PC-9 (cell line): ENCODE measurements at regions not wholly inside any gene's neighbourhood (a gene's known extent, or its start where the extent isn't known, plus 50 kb on each side); places are given as distances from the start of the nearest gene placed in this dataset.

Experiments
- EZH2 ChIP-seq: fragments of 200-600 bp; sonication (generic); IDR thresholded peaks from 2 replicates; pipeline ENCODE4 v1.8.0; 2017; ENCODE audit warnings: antibody characterized with exemption, low read depth
- TF ChIP-seq, protein P1 (sequence below): fragments of 200-600 bp; sonication (generic); conservative IDR thresholded peaks from 2 replicates; pipeline ENCODE4 v1.6.1; 2017; ENCODE audit warnings: mixed run types, antibody characterized with exemption, mild to moderate bottlenecking, moderate library complexity

- TF ChIP-seq, protein P1, sequence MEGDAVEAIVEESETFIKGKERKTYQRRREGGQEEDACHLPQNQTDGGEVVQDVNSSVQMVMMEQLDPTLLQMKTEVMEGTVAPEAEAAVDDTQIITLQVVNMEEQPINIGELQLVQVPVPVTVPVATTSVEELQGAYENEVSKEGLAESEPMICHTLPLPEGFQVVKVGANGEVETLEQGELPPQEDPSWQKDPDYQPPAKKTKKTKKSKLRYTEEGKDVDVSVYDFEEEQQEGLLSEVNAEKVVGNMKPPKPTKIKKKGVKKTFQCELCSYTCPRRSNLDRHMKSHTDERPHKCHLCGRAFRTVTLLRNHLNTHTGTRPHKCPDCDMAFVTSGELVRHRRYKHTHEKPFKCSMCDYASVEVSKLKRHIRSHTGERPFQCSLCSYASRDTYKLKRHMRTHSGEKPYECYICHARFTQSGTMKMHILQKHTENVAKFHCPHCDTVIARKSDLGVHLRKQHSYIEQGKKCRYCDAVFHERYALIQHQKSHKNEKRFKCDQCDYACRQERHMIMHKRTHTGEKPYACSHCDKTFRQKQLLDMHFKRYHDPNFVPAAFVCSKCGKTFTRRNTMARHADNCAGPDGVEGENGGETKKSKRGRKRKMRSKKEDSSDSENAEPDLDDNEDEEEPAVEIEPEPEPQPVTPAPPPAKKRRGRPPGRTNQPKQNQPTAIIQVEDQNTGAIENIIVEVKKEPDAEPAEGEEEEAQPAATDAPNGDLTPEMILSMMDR, result no peak
- TF ChIP-seq EZH2, result no peak
These were observed 565.5 kb upstream of the TUSC1 start for GRCh38 chr9:26243726-26244125.
